22Rv1 (cell line): ENCODE measurements at regions not wholly inside any gene's neighbourhood (a gene's known extent, or its start where the extent isn't known, plus 50 kb on each side); places are given as distances from the start of the nearest gene placed in this dataset.

ENCODE experiments used
- H3K27ac ChIP-seq: fragments of 450-650 bp; 2 replicates; pipeline ENCODE4 v1.5.1; 2017
- ZFX ChIP-seq: fragments of 450-650 bp; IDR thresholded peaks from 2 replicates; pipeline ENCODE4 v1.6.1; 2017; ENCODE audit warnings: antibody characterized with exemption, borderline replicate concordance
- TF ChIP-seq, protein P1 (sequence below): fragments of 450-650 bp; IDR thresholded peaks from 2 replicates; pipeline ENCODE4 v1.5.1; 2017; ENCODE audit warnings: mild to moderate bottlenecking

DNA sequence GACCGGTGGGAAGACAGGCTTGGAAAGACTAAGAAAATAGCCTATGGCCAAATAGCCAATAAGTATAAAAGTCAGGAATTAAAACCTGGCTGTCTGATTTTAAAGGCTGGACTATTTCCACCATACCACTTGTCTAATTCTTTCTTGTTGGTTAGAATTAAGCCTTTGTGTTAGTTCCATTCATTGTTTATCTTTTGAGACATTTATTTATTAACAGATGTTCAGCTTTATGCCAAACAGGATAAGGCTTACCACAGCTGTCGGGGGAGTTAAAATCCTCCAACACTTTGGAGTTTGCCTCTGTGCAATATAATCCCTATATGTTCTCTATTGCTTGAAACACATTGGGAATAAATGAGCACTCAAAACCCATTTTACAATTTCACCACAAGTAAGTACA, 208.3 kb downstream of the TMEM200A start:
- H3K27ac ChIP-seq: no peak overlapping the region
- TF ChIP-seq ZFX: no peak
- TF ChIP-seq, protein P1, sequence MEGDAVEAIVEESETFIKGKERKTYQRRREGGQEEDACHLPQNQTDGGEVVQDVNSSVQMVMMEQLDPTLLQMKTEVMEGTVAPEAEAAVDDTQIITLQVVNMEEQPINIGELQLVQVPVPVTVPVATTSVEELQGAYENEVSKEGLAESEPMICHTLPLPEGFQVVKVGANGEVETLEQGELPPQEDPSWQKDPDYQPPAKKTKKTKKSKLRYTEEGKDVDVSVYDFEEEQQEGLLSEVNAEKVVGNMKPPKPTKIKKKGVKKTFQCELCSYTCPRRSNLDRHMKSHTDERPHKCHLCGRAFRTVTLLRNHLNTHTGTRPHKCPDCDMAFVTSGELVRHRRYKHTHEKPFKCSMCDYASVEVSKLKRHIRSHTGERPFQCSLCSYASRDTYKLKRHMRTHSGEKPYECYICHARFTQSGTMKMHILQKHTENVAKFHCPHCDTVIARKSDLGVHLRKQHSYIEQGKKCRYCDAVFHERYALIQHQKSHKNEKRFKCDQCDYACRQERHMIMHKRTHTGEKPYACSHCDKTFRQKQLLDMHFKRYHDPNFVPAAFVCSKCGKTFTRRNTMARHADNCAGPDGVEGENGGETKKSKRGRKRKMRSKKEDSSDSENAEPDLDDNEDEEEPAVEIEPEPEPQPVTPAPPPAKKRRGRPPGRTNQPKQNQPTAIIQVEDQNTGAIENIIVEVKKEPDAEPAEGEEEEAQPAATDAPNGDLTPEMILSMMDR: no peak

- TF ChIP-seq, protein P1: no peak
- no peak overlapping the region for H3K27ac ChIP-seq
Measured at GRCh38 chr6:130575557-130575956, 209.7 kb downstream of the TMEM200A start.

DNA sequence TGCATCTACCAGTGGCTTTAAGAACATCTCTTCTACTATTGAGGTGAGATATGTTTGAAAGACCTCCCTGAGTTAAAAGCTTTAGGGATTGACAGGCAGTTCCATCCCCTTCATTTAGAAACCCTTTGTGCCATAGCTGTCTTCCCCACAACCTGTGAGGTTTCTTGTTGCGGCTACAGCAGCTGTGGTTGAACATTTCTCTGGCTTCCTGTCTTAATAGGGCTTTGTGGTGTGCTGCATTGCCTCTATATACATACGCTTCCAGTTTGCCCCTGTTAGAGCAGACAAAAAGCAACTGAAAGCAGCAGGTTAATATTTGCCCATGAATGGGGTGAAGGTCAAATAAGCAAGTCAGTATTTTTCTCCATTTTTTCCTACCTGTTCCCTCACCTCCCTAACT, 210.2 kb downstream of the TMEM200A start:
- TF ChIP-seq, protein P1: no peak
- no peak for TF ChIP-seq ZFX
- H3K27ac ChIP-seq: no peak overlapping the region

GRCh38 chr6:130577178-130577919, 211.5 kb downstream of the TMEM200A start:
- no peak overlapping the region for H3K27ac ChIP-seq
- no peak for TF ChIP-seq ZFX
- TF ChIP-seq, protein P1: no peak

- TF ChIP-seq, protein P1: no peak
- TF ChIP-seq ZFX: no peak
- no peak overlapping the region for H3K27ac ChIP-seq
Measured at GRCh38 chr6:130578713-130579112, 212.9 kb downstream of the TMEM200A start.

- TF ChIP-seq, protein P1: no peak; the same call in 1 of the 2 replicates
- H3K27ac ChIP-seq: no peak overlapping the region
Measured at GRCh38 chr6:130583268-130583667, 217.5 kb downstream of the TMEM200A start.

GRCh38 chr6:130585587-130585986, 219.8 kb downstream of the TMEM200A start:
- no peak overlapping the region for H3K27ac ChIP-seq
- no peak for TF ChIP-seq ZFX
- TF ChIP-seq, protein P1: no peak
